HG03060 (cell line): ENCODE measurements at regions not wholly inside any gene's neighbourhood (a gene's known extent, or its start where the extent isn't known, plus 50 kb on each side); places are given as distances from the start of the nearest gene placed in this dataset.

Experiments
- ATAC-seq: cut with Tn5 transposase; IDR thresholded peaks from one replicate; pipeline ENCODE4 v1.9.1; 2021; ENCODE audit warnings: low read depth, moderate number of reproducible peaks; ENCODE audit not compliant: unreplicated experiment

DNA sequence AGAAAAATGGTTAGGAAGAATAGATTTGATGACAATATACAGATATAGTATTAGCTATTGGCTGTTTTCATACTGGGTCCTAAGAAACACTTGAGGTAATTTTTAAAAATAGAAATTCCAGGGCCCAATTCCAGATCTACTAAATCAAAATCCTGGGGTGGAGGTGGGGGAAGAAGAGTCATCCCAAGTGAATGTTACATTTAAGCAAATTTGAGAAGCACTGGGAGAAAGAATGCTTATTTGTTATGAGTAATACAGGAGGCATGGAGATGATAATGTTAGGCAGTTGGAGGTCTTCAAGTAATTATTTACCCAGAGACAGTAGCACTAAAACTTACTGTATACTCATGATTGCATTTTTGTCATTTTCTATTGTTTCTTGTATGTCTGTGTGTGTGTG is 93.0 kb upstream of the DAB2 start:
- ATAC-seq, result no peak

DNA sequence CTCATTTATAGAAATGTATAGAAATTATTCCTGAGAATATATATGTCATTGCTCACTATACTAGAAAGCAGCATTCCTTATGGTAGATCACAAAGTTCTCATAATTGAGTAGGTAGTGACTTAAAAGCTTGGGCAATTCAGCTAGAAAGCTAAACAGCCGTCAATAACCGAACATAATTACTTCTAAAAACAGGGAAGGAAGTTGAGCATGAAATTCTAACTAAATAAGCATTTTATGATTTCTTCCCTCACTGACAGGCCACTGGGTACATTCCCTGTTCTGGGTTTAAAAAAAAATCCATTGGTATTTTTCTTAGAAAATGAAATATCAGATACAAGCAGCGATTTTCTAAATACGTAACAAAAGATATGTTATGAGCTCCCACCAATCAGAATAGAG is 91.1 kb upstream of the DAB2 start:
- ATAC-seq, result no peak

DNA sequence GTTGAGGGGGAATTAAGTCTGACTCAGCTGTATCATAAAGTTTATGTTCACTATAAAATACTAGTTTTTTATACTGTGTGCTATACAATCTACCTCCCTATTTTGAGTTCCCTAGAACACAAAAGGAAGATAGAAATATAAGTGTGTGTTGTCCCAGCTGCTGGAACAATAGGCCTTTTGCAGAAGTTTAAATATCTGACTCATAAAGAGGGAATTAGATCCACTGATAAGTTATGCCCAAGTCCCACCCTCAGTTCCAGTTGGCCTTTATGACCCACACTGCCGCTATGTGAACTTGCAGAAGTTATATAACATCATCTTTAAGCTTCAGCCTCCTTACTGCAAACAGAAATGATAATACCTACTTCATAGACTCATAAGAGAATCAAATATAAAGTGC is 88.5 kb upstream of the DAB2 start:
- ATAC-seq, result no peak

DNA sequence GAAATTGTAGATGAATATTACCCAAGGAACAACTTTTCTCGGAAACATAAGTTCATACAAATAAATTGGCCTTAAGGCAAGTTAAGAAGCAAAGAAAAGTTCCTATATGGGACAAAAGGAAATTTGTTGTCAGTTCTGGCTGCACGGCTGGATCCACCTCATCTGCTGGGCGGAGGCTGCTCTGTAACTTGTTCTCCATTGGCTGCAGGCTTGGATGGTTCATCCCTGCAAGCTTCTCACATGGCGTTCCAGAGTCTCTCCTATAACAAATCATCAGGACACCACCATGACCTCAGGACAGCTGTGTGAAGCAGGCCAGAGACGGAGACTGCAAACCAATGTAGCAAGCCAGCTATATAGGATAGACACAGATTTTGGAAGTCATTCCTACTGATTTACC is 81.4 kb upstream of the DAB2 start:
- ATAC-seq, result no peak

DNA sequence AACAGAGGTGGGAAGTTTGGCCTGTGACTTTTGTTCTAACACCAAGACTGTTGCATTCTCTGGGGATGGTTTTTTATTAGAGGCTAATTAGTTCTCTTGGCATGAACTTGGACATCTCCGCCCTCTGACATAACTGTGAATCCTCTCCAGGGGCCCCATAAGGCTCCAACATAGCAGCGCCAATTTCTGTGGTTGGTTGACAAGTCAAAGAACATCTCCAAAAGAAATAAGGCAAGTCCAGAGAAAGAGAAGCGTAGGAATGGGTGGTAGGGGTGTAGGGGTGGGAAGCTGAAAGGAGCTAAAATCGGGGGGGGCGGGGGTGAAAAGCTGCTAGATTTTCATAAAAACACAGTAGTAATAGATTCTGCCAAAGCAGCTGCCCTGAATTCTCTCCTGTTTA is 81.0 kb upstream of the DAB2 start:
- no peak for ATAC-seq

DNA sequence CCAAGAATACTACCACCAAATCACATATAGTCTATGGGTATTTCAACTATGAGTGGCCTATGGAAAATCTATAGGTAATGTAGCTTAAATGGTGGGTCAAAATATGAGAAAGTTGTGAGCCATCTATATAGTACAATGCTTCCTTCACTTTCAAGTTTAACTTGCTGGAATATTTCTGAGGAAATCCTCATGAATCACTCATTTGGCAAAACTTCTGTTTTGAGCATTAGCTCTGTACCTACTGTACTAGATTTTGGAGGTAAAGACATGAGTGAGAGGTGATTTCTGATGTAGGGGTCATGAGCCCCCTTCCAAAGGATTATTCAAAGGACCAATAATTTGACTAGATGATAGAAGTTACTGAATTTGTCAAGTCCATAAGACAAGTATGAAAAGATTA is 80.6 kb upstream of the DAB2 start:
- ATAC-seq, result no peak

DNA sequence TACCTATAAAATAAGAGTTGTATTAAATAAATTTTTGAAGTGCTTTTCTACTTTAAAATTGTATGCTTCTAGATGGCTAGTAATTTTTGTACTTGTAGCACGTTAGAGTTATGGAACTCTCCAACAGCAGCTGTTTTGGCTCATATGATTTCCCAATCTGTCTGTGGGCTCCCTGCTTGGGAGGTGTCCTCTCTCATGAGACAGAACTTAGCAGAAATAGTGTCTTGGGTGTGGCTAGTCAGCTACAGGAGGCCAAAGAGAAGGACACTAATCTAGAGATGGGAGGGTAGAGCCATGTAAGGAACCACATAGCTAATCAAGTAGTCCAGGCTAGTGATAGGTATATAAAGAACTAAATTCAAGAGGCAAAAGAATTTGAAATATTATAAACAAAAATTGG is 78.4 kb upstream of the DAB2 start:
- ATAC-seq, result no peak

DNA sequence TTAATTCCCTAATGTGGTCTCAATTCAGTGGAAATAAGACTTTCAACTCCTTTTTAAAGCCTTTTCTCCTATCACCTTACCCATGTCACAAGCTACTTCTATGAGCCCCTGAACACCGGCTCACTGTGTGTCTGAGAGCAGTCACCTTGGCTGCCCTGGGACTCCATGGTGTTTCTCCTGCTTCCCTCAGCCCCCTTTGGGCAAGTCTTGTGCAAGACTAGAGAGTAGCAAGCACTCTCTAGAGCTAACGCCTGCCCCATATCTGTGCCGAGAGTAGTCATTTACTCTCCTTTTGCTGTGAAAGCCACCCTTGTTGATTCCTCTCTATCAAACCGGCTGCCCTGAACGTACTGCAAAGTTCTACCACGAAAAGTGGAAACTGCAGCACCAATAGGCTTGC is 77.9 kb upstream of the DAB2 start:
- no peak for ATAC-seq

DNA sequence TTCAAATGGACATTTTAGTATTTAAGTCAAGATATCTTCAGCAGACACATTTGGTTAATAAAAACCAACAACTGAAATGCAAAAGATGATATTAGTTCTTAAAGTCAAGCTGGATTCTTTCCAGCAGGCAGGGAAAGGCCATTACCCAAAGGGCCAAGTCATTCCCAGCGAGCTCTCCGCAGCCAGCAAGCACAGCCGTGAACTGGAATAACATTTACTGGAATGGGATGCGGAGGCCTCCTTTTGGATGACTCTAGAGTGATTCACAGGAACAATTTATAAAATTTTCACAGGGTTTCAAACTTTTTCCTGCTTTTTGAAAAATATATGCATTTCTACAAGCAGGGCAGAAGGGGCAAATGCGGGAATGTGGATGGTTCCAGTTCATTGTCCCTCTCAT is 76.6 kb upstream of the DAB2 start:
- no peak for ATAC-seq

DNA sequence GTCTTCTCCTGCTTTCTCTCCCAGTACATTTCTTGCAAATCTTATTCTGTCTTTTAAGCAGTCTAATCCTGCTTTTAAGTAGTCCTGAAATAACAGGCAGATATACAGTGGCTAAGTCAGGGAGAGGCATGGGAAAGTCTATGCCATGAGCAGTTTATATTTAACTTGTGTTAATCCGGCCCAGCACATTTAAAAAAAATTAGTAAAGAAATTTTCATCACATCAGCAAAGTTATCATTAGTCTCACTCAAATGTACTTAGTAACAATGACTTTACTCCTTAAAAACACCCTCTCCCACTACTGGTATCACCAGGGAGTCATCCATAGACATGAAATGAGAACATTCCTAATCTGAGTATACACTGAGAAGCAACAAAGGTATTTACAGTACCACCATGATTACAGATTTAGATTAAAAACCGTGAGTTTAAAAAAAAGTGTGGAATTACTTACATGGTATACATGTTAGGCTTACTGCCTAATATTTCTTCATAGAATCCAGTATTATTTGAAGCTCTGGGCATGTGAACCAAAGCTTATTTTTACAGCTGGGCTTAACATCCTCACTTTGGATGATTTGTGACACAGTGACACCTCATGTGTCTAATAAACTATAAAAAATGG is 75.9 kb upstream of the DAB2 start:
- ATAC-seq, result no peak

DNA sequence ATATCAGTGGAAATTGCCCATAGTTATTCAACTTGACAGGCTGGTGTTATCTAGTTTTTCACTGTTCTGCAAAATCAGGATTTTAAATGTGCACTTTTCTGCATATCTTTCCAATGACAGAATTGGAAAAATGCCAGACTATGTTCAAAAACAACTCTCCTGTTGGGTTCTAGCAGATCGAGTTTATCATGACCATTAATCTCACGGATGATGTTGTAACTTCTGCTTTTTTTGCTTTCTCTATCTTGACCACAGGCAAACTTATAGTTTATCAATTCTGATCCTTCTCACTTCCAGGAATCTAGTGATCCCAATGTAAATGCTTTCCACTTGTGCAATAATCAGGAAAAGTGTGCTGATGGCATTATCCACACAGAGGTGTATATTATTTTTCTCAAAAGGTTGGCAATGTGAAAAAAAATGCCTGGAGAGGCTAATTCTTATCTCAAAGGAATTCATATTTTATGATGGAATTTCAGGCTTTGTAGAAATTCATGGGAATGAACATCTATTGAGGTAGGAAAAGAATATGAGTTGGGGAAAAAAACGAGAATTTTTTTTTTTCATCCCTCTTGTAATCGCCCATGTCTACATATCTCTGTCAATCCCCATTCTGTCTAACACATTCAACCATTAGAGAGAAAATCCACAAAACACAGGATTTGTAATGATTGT is 73.6 kb upstream of the DAB2 start:
- ATAC-seq, result no peak

DNA sequence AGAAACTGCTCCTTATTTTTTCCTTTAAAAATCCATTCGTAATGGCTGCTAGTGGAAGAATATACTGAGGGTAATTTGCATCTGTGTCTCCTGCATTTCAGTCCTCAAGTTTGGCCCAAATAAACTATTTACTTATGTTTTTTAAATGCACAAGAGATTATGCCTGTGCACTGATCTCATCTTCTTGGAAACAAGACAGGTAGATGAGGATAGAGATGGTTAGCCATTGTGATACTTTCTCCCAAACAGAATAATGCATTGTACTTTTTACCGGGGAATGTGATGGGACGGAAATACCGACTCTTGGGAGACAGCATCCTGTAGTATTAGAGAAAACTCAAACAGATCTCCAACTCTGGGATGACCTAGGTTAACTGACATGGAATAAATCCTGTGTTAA is 72.5 kb upstream of the DAB2 start:
- no peak for ATAC-seq

DNA sequence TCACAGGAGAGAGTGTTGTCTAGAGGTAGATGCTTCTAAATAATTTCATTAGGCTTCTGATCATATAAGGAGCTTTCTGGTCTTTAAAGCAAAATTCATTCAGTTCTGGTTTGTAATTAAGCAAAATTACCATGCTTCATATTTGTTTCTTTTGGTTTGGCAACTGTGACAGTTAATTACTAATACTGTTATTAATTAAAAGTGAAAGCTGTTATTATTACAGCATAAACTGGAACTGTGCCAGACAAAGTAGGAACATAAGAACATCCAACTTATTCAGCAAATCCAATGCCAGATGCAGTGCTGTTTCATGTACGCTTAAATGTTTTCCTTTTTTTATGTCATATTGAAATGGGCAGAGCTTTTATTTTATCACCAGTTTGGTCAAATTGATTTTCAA is 70.4 kb upstream of the DAB2 start:
- ATAC-seq, result no peak

DNA sequence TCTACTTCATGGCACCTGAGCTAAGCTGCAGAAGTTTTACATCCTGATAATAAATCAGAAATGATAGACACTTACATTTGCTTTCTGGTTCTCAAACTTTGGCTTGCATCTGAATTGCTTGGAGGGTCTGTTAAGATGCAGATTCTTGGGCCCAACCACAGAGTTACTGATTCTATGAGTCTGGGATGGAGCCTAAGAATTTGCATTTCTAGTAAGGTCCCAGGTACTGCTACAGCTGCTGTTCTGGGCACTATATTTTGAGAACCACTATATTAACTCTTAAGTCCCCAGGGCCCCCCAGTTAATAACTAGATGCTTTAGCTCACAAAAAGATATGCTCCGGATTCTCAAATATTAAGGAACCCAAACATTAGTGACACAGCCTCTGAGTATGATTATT is 69.8 kb upstream of the DAB2 start:
- no peak for ATAC-seq

DNA sequence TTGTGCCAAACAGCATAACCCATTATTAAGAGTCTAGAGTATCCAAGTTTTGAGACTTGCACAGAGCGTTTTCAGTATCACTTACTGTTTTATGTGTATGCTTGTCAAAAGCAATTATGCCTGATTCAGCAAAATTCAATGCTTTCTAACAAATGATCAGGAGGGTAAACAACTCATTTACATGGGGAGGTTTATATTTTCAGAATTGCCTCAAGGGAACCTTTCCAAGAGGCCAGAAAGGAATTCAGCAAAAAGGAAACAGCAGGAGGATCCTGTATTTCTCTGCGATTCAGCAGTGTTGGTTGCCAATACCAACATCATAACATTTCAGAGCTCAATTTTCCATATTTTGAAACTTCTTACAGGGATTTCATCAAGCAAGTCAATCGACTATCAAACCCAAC is 69.3 kb upstream of the DAB2 start:
- ATAC-seq, result no peak

DNA sequence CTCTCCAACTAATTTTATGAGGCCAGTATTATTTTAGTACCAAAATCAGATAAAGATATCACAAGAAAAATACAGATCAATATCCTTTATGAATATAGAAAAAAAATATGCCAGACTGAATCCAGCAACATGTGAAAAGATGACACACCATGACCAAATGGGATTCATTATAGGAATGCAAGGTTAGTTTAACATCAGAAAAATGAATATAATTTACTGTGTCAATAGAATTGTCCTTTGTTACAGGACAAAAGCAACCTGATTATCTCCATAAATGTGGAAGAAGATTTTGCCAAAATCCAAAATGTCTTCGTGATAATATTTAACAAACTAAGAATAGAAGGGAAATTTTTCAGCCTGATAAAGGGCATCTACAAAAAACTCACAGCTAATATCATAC is 66.4 kb upstream of the DAB2 start:
- ATAC-seq, result no peak

DNA sequence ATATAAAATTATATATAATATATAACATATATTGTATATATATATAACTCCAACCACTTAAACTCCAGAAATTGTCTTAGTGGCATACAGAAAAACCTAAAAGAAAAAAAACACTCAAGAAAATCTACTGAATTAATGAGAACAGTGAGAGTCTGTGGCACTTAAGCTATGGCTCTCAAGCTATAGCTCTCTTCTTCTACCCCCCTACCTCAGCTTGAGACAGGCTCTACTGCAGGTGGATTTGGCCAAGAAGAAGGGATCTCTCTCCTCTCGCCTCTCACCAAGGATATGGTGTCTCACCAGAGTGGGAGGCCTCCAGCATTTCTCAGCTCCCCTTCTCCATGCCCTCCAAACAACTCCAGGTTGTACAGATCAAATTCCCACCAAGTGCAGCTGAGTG is 64.5 kb upstream of the DAB2 start:
- no peak for ATAC-seq

DNA sequence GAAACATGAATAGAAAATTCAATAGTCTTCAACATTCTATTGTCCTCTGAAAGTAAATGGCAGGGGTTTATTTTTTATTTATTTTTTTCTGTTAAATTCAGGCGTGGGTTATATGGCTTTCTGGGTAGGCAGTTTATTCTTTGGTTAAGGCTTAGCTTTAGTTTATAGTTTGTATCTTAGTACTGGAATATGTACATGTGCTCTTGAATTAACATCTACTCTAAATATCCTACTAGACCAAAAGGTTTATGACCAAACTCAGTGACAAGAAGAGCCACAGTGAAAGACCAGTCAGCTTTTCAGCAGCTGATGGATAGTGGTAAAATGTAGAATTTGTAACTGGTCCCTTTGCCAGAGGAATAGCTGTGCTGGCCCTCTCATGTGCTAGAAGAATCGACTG is 62.0 kb upstream of the DAB2 start:
- no peak for ATAC-seq

DNA sequence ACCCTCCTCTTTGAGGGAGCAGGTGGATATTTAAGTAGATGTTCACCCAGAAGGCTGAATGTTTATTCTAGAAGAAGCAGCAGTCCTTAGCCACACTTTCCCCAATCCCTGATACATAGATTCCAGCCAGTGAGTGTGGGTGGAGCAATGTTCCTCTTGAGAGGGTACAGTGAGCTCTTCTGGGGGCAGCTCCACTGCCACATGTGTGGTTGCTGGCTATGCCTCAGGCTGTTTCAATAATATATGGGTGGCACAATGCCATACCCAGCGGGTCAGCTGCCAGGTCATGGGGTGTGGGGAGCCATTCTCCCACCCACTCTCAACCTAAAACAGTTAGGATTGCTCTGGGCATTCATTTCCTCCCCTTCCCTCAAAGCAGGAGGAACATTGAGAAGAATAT is 61.6 kb upstream of the DAB2 start:
- ATAC-seq, result no peak

DNA sequence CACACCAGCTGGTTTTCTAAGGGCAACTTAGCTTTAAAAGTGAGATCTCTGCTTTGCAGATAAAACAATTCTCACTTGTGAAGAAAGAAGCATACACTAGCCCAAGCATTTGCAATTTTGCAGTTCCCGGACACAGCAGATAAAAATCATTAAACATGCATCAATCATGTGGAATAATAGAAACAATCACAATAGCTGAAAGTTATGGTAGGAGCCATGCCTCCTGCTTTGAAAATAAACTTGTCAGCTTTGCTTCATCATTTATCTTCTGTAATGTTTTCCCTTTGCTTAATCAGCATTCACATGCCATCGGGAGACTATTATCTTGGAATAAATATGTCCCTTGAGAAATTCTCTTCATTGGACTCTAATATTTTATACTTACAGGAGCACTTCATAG is 60.3 kb upstream of the DAB2 start:
- ATAC-seq, result no peak

DNA sequence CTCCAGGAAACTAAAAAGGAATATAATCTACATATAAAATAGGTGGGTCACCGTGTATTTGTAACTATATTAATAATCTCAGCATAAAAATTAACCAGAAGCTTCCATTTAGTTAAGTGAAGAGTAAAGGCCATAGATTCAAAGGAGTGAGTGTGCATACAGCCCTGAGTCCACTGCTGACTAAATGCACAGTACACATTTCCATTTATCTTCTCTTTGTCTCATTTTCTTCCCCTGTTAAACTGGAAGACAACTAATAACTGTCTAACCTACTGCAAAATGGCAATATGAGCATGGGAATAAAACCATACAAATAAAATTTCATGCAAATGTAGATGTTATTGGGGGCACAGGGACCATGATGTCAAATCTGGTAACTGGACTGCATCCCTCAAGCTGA is 59.9 kb upstream of the DAB2 start:
- no peak for ATAC-seq

DNA sequence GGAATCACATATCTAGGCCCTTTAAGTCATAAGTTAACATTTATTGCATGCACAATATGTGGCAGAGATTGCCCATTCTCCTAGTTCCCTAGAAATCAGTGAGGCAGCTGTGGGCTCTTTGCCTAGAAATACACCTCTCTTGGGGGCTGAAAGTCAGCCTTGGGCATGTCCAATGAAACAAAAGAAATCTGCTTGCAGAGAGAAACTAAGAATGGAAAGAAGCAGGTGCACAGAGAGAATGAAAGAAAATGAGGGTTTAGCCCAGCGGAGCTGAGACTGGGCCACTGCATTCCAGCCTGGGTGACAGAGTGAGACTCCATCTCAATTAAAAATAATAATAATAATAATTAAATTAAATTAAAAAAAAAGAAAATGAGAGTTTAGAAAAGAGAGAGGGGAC is 57.3 kb upstream of the DAB2 start:
- no peak for ATAC-seq

DNA sequence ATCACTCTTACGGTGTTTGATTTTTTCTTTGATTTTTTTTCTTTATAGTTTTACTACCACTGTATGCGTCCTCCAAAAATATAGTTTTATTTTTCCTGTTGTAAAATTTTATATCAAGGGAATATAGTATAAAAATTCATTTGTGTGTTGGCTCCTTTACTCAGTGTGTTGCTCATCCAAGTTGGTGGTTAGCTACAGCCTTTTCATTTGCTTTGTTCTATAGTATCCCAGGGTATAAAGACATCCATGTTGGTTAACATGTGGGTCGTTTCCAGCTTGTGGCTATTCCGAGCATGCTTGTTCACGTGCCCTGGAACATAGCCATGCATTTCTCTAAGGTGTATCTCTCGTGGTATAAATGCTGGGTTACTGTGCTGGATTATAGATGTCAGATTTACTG is 54.8 kb upstream of the DAB2 start:
- no peak for ATAC-seq
